GM18505 (cell line): ENCODE measurements at regions not wholly inside any gene's neighbourhood (a gene's known extent, or its start where the extent isn't known, plus 50 kb on each side); places are given as distances from the start of the nearest gene placed in this dataset.

Source experiments
- ATAC-seq: cut with Tn5 transposase; IDR thresholded peaks from one replicate; pipeline ENCODE4 v1.9.1; 2021; ENCODE audit not compliant: unreplicated experiment
- POLR2A ChIP-seq: IDR thresholded peaks from 4 replicates; pipeline ENCODE4 v1.6.1; 2011; ENCODE audit warnings: borderline replicate concordance; ENCODE audit not compliant: insufficient read depth, insufficient read length; ENCODE audit errors: extremely low read depth

DNA sequence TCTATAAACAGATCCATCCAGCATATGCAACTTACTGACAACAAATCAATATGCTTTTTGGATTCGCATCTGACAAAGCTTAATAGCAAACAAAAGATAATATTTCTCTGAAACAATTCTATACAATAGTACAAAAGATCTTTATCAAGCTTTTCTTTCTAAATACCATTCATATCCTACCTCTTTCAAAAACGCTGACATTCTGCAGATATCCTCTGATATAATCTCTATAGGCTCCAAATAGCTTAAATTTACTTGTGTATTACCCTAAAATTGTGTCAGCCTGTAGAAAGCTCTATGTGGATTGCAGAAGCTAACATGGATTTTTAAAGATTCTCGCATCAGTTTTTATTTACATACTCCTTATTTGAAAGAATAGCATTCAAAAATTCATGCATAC lies 260.6 kb downstream of the GASK1B start:
- no peak for ATAC-seq
- no peak for TF ChIP-seq POLR2A

DNA sequence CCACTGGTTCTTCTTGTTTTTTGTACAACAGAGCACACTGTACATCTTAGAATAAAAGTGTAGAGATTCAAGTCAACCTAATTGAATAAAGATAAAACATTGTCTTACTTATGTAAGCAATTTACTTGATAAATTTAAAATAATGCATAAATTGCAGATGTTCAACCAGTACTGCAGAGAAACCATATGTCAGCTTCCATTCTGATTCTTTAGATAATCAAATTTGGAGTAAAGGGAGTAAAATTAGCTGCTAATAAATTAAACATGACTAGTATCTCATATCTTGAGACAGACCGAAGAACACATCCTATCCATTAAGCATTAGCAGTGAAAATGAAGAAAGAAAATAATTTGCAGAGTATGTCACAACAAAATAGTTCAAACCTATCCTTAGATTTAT lies 261.2 kb downstream of the GASK1B start:
- TF ChIP-seq POLR2A, result no peak
- no peak for ATAC-seq

DNA sequence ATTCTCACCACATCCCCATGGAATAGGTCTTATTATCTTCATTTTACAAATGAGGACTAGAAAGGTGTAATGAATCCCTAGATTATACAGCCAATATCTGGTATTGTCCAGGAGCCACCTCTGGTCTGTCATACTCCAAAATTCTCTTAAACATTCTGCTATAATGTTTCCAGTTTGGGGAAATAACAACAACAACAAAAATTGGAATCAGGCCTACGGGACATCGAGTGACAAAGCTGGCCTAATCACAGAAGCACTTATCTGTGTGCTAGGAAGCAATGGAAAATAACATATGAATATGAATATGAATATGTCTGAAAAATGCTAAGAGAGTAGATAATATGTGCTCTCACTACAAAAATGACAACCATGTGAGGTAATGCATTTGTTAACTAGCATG lies 264.1 kb downstream of the GASK1B start:
- no peak for TF ChIP-seq POLR2A

DNA sequence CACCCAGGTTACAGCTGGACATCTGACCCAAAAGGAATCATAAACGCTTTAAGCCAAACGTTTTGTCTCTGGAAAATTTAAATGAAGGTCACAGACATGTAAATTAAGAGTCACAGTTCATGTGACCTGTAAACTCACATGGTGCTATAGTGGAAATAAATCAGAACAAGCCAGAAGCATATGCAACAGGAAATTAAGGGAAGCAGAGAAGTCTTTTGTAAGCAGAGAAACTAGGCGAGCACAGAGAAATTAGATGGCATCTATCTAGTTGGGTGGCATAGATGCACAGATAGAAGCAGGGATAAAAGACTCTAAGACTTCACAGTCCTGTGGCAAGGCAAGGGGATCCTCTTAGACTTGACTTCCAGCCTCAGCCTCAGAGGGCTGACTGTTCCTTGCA lies 264.8 kb downstream of the GASK1B start:
- no peak for ATAC-seq
- no peak for TF ChIP-seq POLR2A

More for the DNA sequence above, 264.1 kb downstream of the GASK1B start:
- ATAC-seq, result no peak

DNA sequence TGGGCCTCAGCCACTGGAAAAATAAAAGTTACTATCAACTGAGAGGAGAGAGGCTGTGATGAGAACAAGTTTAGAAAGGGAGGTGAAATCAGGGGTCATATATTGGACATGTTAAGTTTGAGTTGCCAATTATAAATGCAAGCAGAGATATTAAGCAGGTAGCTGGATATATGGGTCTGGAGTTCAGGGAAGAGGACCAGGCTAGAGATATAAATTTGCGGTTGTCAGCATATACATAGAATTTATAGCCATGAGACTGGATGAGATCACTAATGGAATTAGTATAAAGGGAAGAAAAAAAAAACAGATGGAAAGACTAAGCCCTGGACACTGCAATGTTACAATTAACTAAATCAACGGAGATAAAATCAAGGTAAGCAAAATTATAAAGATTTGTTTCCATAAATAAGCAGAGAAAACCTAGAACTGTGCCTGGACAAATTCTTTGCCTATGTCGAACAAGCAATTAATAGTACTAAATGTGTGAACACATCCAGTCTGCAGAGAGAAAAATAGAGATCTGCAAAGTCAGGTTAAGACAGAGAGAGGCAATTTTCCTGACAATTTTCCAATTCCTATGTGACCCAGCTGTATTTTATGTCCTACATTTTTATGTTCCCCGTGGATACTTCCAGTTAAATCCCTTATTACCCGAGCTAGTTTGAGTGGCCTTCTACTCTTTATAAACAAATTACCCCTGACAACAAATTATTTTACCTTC lies 265.4 kb downstream of the GASK1B start:
- no peak for ATAC-seq
- no peak for TF ChIP-seq POLR2A

DNA sequence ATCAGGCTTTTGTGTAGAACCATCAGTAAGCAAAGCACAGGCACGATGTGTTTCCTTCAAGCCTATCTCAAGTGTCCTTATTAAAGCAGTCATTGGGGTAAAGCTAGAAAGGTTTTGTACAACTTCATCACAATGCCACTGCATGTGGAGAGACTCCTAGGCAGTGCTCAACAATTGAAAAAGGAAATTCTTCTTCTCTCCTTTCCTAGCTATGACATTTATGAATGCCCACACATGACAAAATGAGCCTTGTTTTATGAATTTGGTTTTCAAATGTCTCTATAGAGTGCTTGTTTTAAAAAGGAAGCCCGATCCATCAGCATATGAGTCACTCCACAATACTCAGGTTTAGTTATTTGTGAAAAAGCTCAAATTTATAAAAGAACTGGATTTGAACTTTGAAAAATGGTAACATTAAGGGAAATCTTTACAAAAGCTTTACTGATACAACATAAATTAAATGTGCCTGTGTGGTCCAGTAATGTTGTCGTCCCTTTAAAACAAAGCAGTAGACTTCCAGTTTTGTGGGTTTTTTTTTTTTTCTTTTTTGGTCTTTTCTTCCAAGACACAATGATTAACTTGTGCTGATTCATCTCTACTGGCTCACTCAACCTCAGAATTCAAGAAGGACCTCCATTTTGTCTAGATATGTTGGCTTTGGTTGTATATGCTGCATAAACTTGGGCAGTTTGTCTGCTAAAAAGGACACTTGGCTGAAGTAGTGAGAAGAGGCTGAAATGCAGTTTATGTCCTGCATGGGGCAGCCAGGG lies 273.8 kb downstream of the GASK1B start:
- no peak for TF ChIP-seq POLR2A
- no peak for ATAC-seq

DNA sequence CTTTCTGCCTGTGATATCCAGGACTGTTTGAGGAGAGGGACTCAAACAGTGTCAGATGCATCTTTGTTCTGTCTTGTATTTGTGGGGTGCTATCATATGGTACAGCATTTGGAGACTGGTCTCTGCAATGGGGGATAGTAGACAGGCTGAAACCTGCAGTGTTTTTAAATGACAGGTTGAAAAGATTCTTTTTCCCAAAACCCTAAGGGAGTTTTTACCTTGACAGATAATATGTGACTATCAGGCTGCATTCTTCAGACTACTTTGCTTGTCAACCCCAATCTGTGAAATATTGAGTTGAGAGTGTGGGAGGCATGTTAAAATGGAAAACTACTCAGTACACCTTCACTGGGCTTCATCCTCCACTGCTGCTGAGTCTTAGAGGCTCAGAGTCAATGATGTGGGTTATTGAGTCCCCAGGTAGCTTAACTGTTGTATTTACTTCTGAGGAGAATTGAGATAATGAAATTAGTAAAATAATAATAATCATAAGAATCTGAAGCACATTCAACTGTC lies 274.9 kb downstream of the GASK1B start:
- TF ChIP-seq POLR2A, result no peak
- no peak for ATAC-seq

DNA sequence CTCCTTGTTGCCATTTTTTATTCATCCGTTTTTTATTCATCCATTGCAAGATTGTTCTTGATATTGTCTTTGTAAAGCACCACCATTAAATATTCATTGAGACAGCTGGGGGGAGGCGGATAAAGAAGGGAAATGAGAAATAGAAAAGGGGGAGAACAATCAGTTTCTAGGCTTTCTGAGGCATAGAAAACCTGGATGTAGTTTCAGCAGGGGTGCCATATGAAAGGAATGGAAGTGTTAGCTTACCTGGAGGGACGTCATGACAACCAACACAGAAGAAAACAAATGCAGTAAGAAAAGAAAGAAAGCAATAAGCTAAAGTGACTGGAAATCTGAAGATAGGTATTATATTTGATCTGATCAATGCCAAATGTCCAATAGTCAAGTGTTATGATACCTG lies 276.1 kb downstream of the GASK1B start:
- no peak for ATAC-seq
- TF ChIP-seq POLR2A, result no peak

DNA sequence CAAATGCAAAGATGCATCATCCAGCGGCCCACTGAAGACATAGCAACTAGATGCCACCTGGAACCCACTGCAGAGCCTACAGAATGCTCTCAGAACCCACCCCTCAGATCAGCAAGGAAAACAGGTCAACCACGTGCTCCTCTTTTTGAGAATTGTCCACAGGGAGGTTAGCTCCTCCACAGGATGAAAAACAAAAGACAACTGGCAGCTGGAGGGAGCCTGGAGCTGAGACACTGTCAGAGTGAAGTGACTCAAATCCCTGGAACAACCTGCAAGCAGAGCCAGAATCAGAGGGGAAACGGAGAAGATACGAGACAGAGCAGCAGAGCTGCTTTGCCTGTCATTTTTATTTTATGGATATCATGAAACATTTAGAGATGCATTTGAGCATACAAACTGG lies 277.6 kb downstream of the GASK1B start:
- no peak for TF ChIP-seq POLR2A
- no peak for ATAC-seq

DNA sequence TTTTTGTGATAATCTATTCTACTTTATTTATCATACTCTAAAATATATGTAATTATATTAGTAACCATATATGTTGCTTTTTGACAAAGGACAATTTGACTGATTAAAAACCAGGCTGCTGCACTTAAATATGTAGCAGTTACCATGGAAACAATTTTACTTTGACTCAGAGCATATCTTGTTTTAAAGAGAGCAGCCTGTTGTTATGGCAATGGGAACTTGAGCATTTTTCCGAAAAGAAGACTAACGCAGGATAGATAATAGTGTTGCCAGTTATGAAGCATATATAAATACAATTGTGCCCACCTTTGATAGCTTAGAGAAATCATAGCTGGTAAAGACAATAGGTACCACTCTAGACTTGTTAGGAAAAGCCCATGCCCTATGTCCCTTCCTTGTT lies 283.0 kb downstream of the GASK1B start:
- no peak for TF ChIP-seq POLR2A
- no peak for ATAC-seq

DNA sequence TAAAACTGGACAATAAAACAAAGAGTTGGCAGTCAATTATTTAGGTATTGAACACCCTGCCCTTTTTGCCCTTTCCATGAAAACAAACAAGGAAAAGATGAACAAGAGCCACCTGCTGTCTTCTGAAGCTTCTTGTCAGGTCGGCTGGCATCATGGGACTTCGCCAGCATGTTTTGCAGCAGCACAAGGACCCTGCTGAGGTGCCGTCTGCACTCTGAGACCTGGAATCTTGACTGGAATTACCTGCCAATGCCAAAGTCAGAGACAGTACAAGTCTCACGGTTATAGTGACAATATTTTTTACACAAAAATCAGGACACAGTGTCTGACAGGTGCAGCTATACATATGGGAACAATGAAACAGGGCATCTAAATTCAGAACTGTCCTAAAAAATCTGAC lies 284.5 kb downstream of the GASK1B start:
- no peak for TF ChIP-seq POLR2A
- no peak for ATAC-seq

DNA sequence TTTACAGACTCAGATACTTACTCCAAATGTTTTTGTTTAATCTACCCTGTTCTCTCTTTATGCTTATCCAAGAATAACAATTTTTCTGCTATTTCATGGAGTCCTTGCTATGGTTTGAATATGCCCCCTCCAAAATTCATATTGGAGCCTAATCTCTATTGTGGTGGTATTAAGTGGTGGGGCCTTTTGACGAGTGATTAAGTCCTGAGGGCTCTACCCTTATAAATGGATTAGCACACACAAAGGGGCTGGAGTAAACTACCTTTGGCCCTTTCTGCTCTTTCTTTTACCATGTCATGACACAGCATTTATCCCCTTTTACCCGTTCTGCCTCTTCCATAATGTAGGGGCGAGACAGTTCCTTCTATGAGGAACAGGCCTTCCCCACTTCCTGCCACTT lies 285.5 kb downstream of the GASK1B start:
- ATAC-seq, result no peak
- TF ChIP-seq POLR2A, result no peak

DNA sequence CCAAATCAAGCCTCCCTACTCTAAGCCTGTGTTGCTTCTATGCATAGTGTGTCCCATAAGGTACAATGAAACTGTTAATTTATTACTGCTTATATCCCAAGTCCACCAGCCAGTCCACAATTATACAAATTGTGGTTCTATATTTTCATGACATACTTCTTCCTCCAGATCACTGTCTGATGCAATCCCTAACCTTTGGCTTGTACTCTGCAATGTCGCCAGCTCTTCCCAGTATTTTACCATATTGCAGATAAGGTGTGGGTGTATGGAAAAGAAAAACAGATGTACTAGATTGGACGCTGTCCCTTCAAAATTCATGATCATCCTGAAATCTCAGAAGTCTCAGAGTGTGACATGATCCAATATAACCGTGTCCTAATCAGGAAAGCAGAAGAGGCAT lies 286.2 kb downstream of the GASK1B start:
- no peak for TF ChIP-seq POLR2A
- ATAC-seq, result no peak

DNA sequence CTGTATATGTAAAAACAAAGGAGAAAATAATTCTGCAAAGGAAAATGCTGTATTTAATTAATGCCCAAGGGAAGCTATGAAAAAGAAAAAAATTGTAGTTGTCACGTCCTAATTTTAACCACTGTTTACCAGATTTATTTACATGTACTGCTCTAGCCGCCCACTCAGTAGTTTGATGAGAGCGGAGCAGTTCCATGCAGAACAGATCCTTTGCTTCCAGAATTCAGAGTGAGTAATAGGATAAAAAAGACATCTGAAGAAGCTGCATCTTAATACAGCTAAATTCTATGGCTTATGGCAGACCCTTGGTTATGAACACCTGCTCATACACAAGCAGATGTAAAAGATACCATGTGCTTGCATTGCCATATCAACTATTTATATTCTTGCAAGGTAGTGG lies 287.0 kb downstream of the GASK1B start:
- TF ChIP-seq POLR2A, result no peak
- no peak for ATAC-seq
